ENCODE measurements at regions not wholly inside any gene's neighbourhood (a gene's known extent, or its start where the extent isn't known, plus 50 kb on each side); places are given as distances from the start of the nearest gene placed in this dataset.

- Mint-ChIP-seq H3K4me1 (ENCODE audit: low read depth) (no peaks in the 10 kb centered on the region), H3K9me3 (ENCODE audit: low read depth) (peaks cover 2% of the 10 kb centered on the region), H3K36me3 (ENCODE audit: low read depth) (no peaks in the 10 kb centered on the region)
Measured at GRCh38 chr18:24776019-24776418, 315.6 kb downstream of the HRH4 start.

GRCh38 chr18:24778810-24779418 lies 318.5 kb downstream of the HRH4 start:
- H3K4me1 Mint-ChIP-seq (ENCODE audit: low read depth): no peaks in the 10 kb centered on the region
- peaks cover 3% of the 10 kb centered on the region for H3K27me3 Mint-ChIP-seq (ENCODE audit: low read depth)
- H3K27ac Mint-ChIP-seq (ENCODE audit: unreplicated experiment): no peak overlapping the region
- H3K36me3 Mint-ChIP-seq (ENCODE audit: low read depth): no peaks in the 10 kb centered on the region
- DNase-seq (ENCODE audit: low spot score): no peak
- H3K9me3 Mint-ChIP-seq (ENCODE audit: low read depth): no peaks in the 10 kb centered on the region
- H3K4me3 Mint-ChIP-seq (ENCODE audit: unreplicated experiment): no peak overlapping the region
- TF ChIP-seq, protein P1, sequence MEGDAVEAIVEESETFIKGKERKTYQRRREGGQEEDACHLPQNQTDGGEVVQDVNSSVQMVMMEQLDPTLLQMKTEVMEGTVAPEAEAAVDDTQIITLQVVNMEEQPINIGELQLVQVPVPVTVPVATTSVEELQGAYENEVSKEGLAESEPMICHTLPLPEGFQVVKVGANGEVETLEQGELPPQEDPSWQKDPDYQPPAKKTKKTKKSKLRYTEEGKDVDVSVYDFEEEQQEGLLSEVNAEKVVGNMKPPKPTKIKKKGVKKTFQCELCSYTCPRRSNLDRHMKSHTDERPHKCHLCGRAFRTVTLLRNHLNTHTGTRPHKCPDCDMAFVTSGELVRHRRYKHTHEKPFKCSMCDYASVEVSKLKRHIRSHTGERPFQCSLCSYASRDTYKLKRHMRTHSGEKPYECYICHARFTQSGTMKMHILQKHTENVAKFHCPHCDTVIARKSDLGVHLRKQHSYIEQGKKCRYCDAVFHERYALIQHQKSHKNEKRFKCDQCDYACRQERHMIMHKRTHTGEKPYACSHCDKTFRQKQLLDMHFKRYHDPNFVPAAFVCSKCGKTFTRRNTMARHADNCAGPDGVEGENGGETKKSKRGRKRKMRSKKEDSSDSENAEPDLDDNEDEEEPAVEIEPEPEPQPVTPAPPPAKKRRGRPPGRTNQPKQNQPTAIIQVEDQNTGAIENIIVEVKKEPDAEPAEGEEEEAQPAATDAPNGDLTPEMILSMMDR (IDR thresholded peaks at IDR 0.05): no peak

More at GRCh38 chr18:24776019-24776418, 315.6 kb downstream of the HRH4 start:
- no peaks in the 10 kb centered on the region for H3K27me3 Mint-ChIP-seq (ENCODE audit: low read depth)
- no peak overlapping the region for H3K27ac Mint-ChIP-seq (ENCODE audit: unreplicated experiment)
- DNase-seq (ENCODE audit: low spot score): no peak
- H3K4me3 Mint-ChIP-seq (ENCODE audit: unreplicated experiment): no peak overlapping the region
- TF ChIP-seq, protein P1 (IDR thresholded peaks at IDR 0.05): no peak

GRCh38 chr18:24782566-24782965 lies 322.1 kb downstream of the HRH4 start:
- H3K27me3 Mint-ChIP-seq (ENCODE audit: low read depth): peaks cover 3% of the 10 kb centered on the region
- TF ChIP-seq, protein P1 (IDR thresholded peaks at IDR 0.05): no peak
- H3K4me1 Mint-ChIP-seq (ENCODE audit: low read depth): no peaks in the 10 kb centered on the region
- peaks cover 1% of the 10 kb centered on the region for H3K36me3 Mint-ChIP-seq (ENCODE audit: low read depth)
- no peak for DNase-seq (ENCODE audit: low spot score)
- no peak overlapping the region for H3K4me3 Mint-ChIP-seq (ENCODE audit: unreplicated experiment)
- no peaks in the 10 kb centered on the region for H3K9me3 Mint-ChIP-seq (ENCODE audit: low read depth)
- H3K27ac Mint-ChIP-seq (ENCODE audit: unreplicated experiment): no peak overlapping the region

- Mint-ChIP-seq H3K4me1 (ENCODE audit: low read depth) (no peaks in the 10 kb centered on the region), H3K27ac (ENCODE audit: unreplicated experiment) (no peak overlapping the region), H3K36me3 (ENCODE audit: low read depth) (peaks cover 4% of the 10 kb centered on the region), H3K9me3 (ENCODE audit: low read depth) (peaks cover 5% of the 10 kb centered on the region), H3K27me3 (ENCODE audit: low read depth) (peaks cover 3% of the 10 kb centered on the region), H3K4me3 (ENCODE audit: unreplicated experiment) (no peak overlapping the region)
- DNase-seq (ENCODE audit: low spot score): no peak
- TF ChIP-seq, protein P1 (IDR thresholded peaks at IDR 0.05): no peak
Measured at GRCh38 chr18:24785019-24785418, 324.6 kb downstream of the HRH4 start.

- H3K4me3 Mint-ChIP-seq (ENCODE audit: unreplicated experiment): no peak overlapping the region
- H3K27me3 Mint-ChIP-seq (ENCODE audit: low read depth): peaks cover 3% of the 10 kb centered on the region
- TF ChIP-seq, protein P1 (IDR thresholded peaks at IDR 0.05): no peak
- no peaks in the 10 kb centered on the region for H3K4me1 Mint-ChIP-seq (ENCODE audit: low read depth)
- no peak for DNase-seq (ENCODE audit: low spot score)
- peaks cover 5% of the 10 kb centered on the region for H3K9me3 Mint-ChIP-seq (ENCODE audit: low read depth)
- H3K36me3 Mint-ChIP-seq (ENCODE audit: low read depth): peaks cover 6% of the 10 kb centered on the region
- H3K27ac Mint-ChIP-seq (ENCODE audit: unreplicated experiment): no peak overlapping the region
Measured at GRCh38 chr18:24786027-24786426, 325.6 kb downstream of the HRH4 start.

Data from chondrocyte (in vitro differentiated cells).